Prostate gland (tissue), 2 donors: ENCODE measurements at regions not wholly inside any gene's neighbourhood (a gene's known extent, or its start where the extent isn't known, plus 50 kb on each side); places are given as distances from the start of the nearest gene placed in this dataset.

Source experiments
- DNase-seq: peaks from one replicate; pipeline ENCODE4 v3.0.0-alpha.2; 2019; ENCODE audit warnings: low spot score
- H3K27ac ChIP-seq, 2 donors: fragments of 200-600 bp; sonication (generic); 2 replicates each; pipeline ENCODE4 v1.5.1; 2017 to 2019
- H3K27me3 ChIP-seq: fragments of 200-600 bp; sonication (generic); replicated peaks from 2 replicates; pipeline ENCODE4 v1.5.1; 2019; ENCODE audit not compliant: insufficient read depth
- H3K36me3 ChIP-seq, 2 donors: fragments of 200-600 bp; sonication (generic); 1 replicate in 1 of 2; 2 replicates in 1 of 2; pipeline versions ENCODE4 v1.5.1 to v1.8.1; 2017 to 2019
- H3K4me1 ChIP-seq: fragments of 200-600 bp; sonication (generic); replicated peaks from 2 replicates; pipeline ENCODE4 v1.5.1; 2019
- H3K4me3 ChIP-seq, 2 donors: fragments of 200-600 bp; sonication (generic); 2 replicates each; pipeline ENCODE4 v1.5.1; 2017 to 2019
- H3K9me3 ChIP-seq: fragments of 200-600 bp; sonication (generic); 2 replicates; pipeline ENCODE4 v1.5.1; 2017
- CTCF ChIP-seq, 4 experiments: fragments of 200-600 bp in 2 of 4; fragments of 450-650 bp in 2 of 4; sonication (generic) in 2 of 4; IDR thresholded peaks; 1 replicate in 3 of 4; 2 replicates in 1 of 4; pipeline ENCODE4 v1.5.1; 2016 to 2019; ENCODE audit warnings: antibody characterized with exemption in 4 of 4, mild to moderate bottlenecking in 2 of 4, moderate library complexity in 2 of 4
- POLR2A ChIP-seq: fragments of 450-650 bp; IDR thresholded peaks from one replicate; pipeline ENCODE4 v1.6.1; 2016; ENCODE audit warnings: antibody characterized with exemption, mild to moderate bottlenecking
- POLR2AphosphoS5 ChIP-seq: sonication (generic); formaldehyde crosslinking; IDR thresholded peaks from one replicate; pipeline ENCODE4 v1.6.1; 2017; ENCODE audit warnings: antibody characterized with exemption
- WGBS: methylation state at CpG from one replicate; pipeline ENCODE4 v1.1.5; 2018; 5-methylcytosine and 5-hydroxymethylcytosine counted together
- intact Hi-C: fragments of 100-400 bp; cut with DNase I; formaldehyde crosslinking; loops from one replicate; pipeline ENCODE4 v1.14.2; 2022

- intact Hi-C loops, result no loop called here
- WGBS, result 80% methylated on average over 6 of the region's 6 CpGs
- Histone ChIP-seq H3K9me3 (no peaks in the 10 kb centered on the region), H3K4me3 (no peak overlapping the region), H3K27me3 (no peaks in the 10 kb centered on the region), H3K4me1 (no peaks in the 10 kb centered on the region), H3K27ac (no peak overlapping the region), H3K36me3 (no peaks in the 10 kb centered on the region)
- DNase-seq, result no peak
- TF ChIP-seq CTCF (IDR thresholded peaks at IDR 0.05) (no peak), POLR2AphosphoS5 (no peak)
Measured at GRCh38 chr3:148087601-148088371, 609.9 kb upstream of the AGTR1 start.

- Histone ChIP-seq H3K4me3 (no peak overlapping the region), H3K36me3 (no peaks in the 10 kb centered on the region), H3K4me1 (no peaks in the 10 kb centered on the region), H3K27me3 (no peaks in the 10 kb centered on the region), H3K9me3 (no peaks in the 10 kb centered on the region), H3K27ac (no peak overlapping the region)
- TF ChIP-seq CTCF (IDR thresholded peaks at IDR 0.05) (no peak), POLR2A (no peak), POLR2AphosphoS5 (no peak)
- DNase-seq, result no peak
- intact Hi-C loops, result no loop called here
Measured at GRCh38 chr3:148089171-148089570, 608.5 kb upstream of the AGTR1 start.

- Histone ChIP-seq H3K27ac (no peak overlapping the region), H3K9me3 (no peaks in the 10 kb centered on the region), H3K27me3 (no peaks in the 10 kb centered on the region), H3K4me3 (no peak overlapping the region), H3K36me3 (no peaks in the 10 kb centered on the region), H3K4me1 (no peaks in the 10 kb centered on the region)
- WGBS, result 59% methylated on average over 2 of the region's 2 CpGs
- no peak for DNase-seq
- intact Hi-C loops, result no loop called here
- TF ChIP-seq POLR2A (no peak), POLR2AphosphoS5 (no peak), CTCF (IDR thresholded peaks at IDR 0.05) (no peak)
Measured at GRCh38 chr3:148090156-148090555, 607.5 kb upstream of the AGTR1 start.

GRCh38 chr3:148092624-148093347, 604.9 kb upstream of the AGTR1 start:
- Histone ChIP-seq H3K27me3 (no peaks in the 10 kb centered on the region), H3K4me1 (no peaks in the 10 kb centered on the region), H3K36me3 (no peaks in the 10 kb centered on the region), H3K4me3 (no peak overlapping the region), H3K27ac (no peak overlapping the region), H3K9me3 (no peaks in the 10 kb centered on the region)
- no peak for DNase-seq
- intact Hi-C loops, result no loop called here
- no peak for TF ChIP-seq CTCF (IDR thresholded peaks at IDR 0.05)
- TF ChIP-seq POLR2AphosphoS5, result no peak
- TF ChIP-seq POLR2A, result no peak
- WGBS, result 63% methylated on average over 5 of the region's 5 CpGs

- Histone ChIP-seq H3K4me1 (no peaks in the 10 kb centered on the region), H3K9me3 (no peaks in the 10 kb centered on the region), H3K36me3 (no peaks in the 10 kb centered on the region), H3K4me3 (no peak overlapping the region), H3K27ac (no peak overlapping the region), H3K27me3 (no peaks in the 10 kb centered on the region)
- no peak for TF ChIP-seq POLR2A
- intact Hi-C loops, result no loop called here
- 60% methylated on average over 1 of the region's 1 CpG for WGBS
- DNase-seq, result no peak
Measured at GRCh38 chr3:148093753-148094152, 604.0 kb upstream of the AGTR1 start.
